PFSK-1 (cell line): ENCODE measurements at regions not wholly inside any gene's neighbourhood (a gene's known extent, or its start where the extent isn't known, plus 50 kb on each side); places are given as distances from the start of the nearest gene placed in this dataset.

Experiments
- FOXP2 ChIP-seq: optimal IDR thresholded peaks from 2 replicates; pipeline ENCODE3; 2011; ENCODE audit warnings: borderline replicate concordance, control low read depth, inconsistent platforms; ENCODE audit not compliant: insufficient read depth; ENCODE audit errors: extremely low read length, extremely low read depth
- POLR2AphosphoS5 ChIP-seq: IDR thresholded peaks from 2 replicates; pipeline ENCODE4 v1.6.1; 2012; ENCODE audit warnings: low read depth, mild to moderate bottlenecking, control low read depth, low read length, moderate library complexity
- SIN3A ChIP-seq: IDR thresholded peaks from 2 replicates; pipeline ENCODE4 v1.6.1; 2012; ENCODE audit warnings: mild to moderate bottlenecking, low read length, moderate library complexity, borderline replicate concordance; ENCODE audit not compliant: insufficient read depth
- TAF1 ChIP-seq: IDR thresholded peaks from 2 replicates; pipeline ENCODE4 v1.6.1; 2012; ENCODE audit warnings: low read length, control low read depth, borderline replicate concordance; ENCODE audit not compliant: insufficient read depth
- TF ChIP-seq, protein P1 (sequence below), 2 experiments: IDR thresholded peaks; 2 replicates each; pipeline versions ENCODE4 v1.6.1 to v1.8.0; 2011 to 2012; ENCODE audit warnings: low read depth in 2 of 2, low read length in 2 of 2, control low read depth in 1 of 2, inconsistent platforms in 1 of 2, mild to moderate bottlenecking in 1 of 2, moderate library complexity in 1 of 2; ENCODE audit not compliant: insufficient read depth in 1 of 2

DNA sequence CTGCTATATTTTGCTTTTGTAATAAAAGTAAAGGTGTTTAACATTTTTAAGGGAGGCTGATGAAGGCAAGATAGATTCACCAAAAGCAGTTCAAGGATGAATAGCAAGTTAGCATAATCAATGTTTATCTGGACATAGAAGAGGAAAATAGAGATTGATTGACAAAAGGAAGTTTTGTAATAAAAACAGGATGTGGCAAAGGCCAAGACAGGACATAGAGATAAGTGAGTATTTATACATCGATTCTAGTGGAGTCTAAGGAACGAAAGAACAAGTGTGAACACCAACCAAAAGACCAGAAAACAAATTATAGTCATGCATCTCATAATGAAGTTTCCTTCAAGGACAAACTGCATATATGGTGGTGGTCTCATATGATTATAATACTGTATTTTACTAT lies 123.8 kb downstream of the CCDC71L start:
- no peak for TF ChIP-seq FOXP2
- no peak for TF ChIP-seq SIN3A
- TF ChIP-seq TAF1 = no peak
- TF ChIP-seq POLR2AphosphoS5 = no peak
- TF ChIP-seq, protein P1, sequence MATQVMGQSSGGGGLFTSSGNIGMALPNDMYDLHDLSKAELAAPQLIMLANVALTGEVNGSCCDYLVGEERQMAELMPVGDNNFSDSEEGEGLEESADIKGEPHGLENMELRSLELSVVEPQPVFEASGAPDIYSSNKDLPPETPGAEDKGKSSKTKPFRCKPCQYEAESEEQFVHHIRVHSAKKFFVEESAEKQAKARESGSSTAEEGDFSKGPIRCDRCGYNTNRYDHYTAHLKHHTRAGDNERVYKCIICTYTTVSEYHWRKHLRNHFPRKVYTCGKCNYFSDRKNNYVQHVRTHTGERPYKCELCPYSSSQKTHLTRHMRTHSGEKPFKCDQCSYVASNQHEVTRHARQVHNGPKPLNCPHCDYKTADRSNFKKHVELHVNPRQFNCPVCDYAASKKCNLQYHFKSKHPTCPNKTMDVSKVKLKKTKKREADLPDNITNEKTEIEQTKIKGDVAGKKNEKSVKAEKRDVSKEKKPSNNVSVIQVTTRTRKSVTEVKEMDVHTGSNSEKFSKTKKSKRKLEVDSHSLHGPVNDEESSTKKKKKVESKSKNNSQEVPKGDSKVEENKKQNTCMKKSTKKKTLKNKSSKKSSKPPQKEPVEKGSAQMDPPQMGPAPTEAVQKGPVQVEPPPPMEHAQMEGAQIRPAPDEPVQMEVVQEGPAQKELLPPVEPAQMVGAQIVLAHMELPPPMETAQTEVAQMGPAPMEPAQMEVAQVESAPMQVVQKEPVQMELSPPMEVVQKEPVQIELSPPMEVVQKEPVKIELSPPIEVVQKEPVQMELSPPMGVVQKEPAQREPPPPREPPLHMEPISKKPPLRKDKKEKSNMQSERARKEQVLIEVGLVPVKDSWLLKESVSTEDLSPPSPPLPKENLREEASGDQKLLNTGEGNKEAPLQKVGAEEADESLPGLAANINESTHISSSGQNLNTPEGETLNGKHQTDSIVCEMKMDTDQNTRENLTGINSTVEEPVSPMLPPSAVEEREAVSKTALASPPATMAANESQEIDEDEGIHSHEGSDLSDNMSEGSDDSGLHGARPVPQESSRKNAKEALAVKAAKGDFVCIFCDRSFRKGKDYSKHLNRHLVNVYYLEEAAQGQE (IDR thresholded peaks at IDR 0.05; ENCODE audit: insufficient read depth in 1 of 2, low read depth in 2 of 2, low read length in 2 of 2) = no peak

DNA sequence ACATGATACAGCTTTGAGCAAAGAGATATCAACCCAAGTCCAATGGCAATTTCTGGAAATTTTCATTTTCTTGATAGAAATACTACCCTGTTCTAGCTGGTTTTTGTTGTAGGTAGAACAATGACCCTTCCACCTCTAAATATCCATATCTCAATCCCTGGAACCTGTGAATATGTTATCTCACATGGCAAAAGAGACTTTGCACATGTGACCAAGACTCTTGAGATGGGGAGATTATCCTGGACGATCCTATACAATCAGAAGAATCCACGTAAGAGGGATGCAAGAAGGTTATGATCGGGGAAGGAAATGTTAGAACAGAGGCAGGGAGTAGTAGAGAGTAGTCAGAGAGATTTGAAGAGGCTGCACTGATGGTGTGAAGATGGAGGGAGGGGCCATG lies 124.9 kb downstream of the CCDC71L start:
- TF ChIP-seq FOXP2 (no peak), TAF1 (no peak), SIN3A (no peak), POLR2AphosphoS5 (no peak)
- TF ChIP-seq, protein P1 (IDR thresholded peaks at IDR 0.05; ENCODE audit: insufficient read depth in 1 of 2, low read depth in 2 of 2, low read length in 2 of 2) = no peak

DNA sequence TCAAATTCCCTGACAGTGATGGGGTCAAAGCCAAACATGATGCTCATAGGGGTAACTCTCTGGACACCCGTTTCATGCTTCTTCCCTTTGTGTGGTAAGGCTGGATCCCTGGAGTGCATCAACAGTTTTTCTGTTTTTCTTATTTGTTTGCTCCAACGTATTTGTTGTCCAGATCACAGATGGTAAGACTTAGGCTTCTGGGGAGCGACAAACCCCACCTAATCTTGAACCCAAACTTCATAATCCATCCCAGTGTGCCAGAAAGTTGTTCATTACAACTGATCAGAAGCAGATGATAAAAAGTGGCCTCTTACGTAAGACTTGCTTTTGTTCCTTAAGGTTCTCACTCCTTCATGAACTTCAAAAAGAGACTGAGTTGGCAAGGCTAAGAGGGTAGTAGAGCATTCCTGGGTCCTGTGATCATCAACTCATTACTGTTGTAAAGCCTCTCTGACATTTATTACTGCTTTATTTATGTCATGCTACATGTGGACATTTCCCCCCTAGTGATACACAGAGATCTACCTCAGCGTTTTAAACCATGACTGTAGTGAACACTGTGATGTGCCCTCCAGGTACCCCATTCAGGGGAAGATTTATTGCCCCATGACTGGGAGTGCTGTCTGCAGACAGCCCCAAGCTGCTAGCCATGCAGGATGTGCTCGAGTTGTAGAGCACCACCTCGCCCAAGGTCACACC lies 125.6 kb downstream of the CCDC71L start:
- TF ChIP-seq TAF1 (no peak), POLR2AphosphoS5 (no peak), FOXP2 (no peak), SIN3A (no peak)
- TF ChIP-seq, protein P1 (IDR thresholded peaks at IDR 0.05; ENCODE audit: insufficient read depth in 1 of 2, low read depth in 2 of 2, low read length in 2 of 2) = no peak

DNA sequence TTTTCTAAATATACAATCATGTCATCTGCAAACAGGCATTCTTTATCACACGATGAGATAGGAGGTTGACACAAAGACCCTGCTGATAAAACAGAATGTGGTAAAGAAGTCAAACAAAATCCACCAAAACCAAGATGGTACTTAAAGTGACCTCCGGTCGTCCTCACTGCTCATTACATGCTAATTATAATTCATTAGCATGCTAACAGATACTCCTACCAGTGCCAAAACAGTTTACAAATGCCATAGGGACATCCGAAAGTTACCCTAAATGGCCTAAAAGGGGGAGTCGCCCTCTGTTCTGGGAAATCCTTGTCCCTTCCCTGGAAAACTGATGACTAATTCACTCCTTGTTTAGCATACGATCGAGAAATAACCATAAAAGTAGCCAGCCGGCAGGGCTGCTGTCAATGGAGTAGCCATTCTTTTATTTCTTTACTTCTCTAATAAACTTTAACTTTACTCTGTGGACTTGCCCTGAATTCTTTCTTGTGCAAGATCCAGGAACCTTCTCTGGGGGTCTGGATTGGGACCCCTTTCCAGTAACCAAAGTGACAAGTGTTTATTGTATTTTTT lies 126.6 kb downstream of the CCDC71L start:
- no peak for TF ChIP-seq TAF1
- no peak for TF ChIP-seq FOXP2
- TF ChIP-seq, protein P1 (IDR thresholded peaks at IDR 0.05; ENCODE audit: insufficient read depth in 1 of 2, low read depth in 2 of 2, low read length in 2 of 2) = no peak
- TF ChIP-seq POLR2AphosphoS5 = no peak
- TF ChIP-seq SIN3A = no peak
